DMS53 (cell line): ENCODE measurements at regions not wholly inside any gene's neighbourhood (a gene's known extent, or its start where the extent isn't known, plus 50 kb on each side); places are given as distances from the start of the nearest gene placed in this dataset.
"Not testable (repeated sequence)": the region's sequence is repeated elsewhere in the genome, so short reads cannot be mapped to it uniquely, and the experiment has no call there.

Experiments
- DNase-seq: peaks from one replicate; lab custom pipeline; 2025; lab: John Stamatoyannopoulos, UW

- DNase-seq: no peak
Observed at GRCh38 chr2:2896011-2896410, 481.6 kb downstream of the EIPR1 start.

- DNase-seq: not testable (repeated sequence)
Observed at GRCh38 chr2:2894011-2894410, 483.6 kb downstream of the EIPR1 start.

GRCh38 chr2:2892892-2893291, 484.7 kb downstream of the EIPR1 start:
- DNase-seq: no peak

GRCh38 chr2:2892378-2892777, 485.2 kb downstream of the EIPR1 start:
- DNase-seq: no peak

GRCh38 chr2:2890901-2891300, 486.7 kb downstream of the EIPR1 start:
- DNase-seq: no peak

GRCh38 chr2:2890246-2890645, 487.4 kb downstream of the EIPR1 start:
- DNase-seq: no peak

GRCh38 chr2:2889646-2890045, 488.0 kb downstream of the EIPR1 start:
- no peak for DNase-seq

GRCh38 chr2:2889141-2889540, 488.5 kb downstream of the EIPR1 start:
- DNase-seq: no peak

GRCh38 chr2:2887772-2888387, 489.7 kb downstream of the EIPR1 start:
- no peak for DNase-seq

- no peak for DNase-seq
Observed at GRCh38 chr2:2886922-2887321, 490.7 kb downstream of the EIPR1 start.

GRCh38 chr2:2881499-2881898, 496.1 kb downstream of the EIPR1 start:
- no peak for DNase-seq

- no peak for DNase-seq
Observed at GRCh38 chr2:2880938-2881337, 496.7 kb downstream of the EIPR1 start.

- no peak for DNase-seq
Observed at GRCh38 chr2:2879781-2880180, 497.8 kb downstream of the EIPR1 start.

GRCh38 chr2:2879071-2879470, 498.5 kb downstream of the EIPR1 start:
- no peak for DNase-seq

- no peak for DNase-seq
Observed at GRCh38 chr2:2877427-2877826, 500.2 kb downstream of the EIPR1 start.

- no peak for DNase-seq
Observed at GRCh38 chr2:2876331-2877221, 501.0 kb downstream of the EIPR1 start.

GRCh38 chr2:2875831-2876230, 501.8 kb downstream of the EIPR1 start:
- no peak for DNase-seq

GRCh38 chr2:2875296-2875695, 502.3 kb downstream of the EIPR1 start:
- no peak for DNase-seq

GRCh38 chr2:2874805-2875204, 502.8 kb downstream of the EIPR1 start:
- no peak for DNase-seq

GRCh38 chr2:2874341-2874740, 503.3 kb downstream of the EIPR1 start:
- DNase-seq: no peak

- DNase-seq: no peak
Observed at GRCh38 chr2:2873450-2873811, 504.2 kb downstream of the EIPR1 start.

- no peak for DNase-seq
Observed at GRCh38 chr2:2872713-2873449, 504.7 kb downstream of the EIPR1 start.

- DNase-seq: no peak
Observed at GRCh38 chr2:2872309-2872617, 505.4 kb downstream of the EIPR1 start.
